Fibroblast of skin of back (primary cell): ENCODE measurements at regions not wholly inside any gene's neighbourhood (a gene's known extent, or its start where the extent isn't known, plus 50 kb on each side); places are given as distances from the start of the nearest gene placed in this dataset.

ENCODE experiments used
- DNase-seq: peaks from one replicate; pipeline ENCODE4 v3.0.0-alpha.2; 2013

DNA sequence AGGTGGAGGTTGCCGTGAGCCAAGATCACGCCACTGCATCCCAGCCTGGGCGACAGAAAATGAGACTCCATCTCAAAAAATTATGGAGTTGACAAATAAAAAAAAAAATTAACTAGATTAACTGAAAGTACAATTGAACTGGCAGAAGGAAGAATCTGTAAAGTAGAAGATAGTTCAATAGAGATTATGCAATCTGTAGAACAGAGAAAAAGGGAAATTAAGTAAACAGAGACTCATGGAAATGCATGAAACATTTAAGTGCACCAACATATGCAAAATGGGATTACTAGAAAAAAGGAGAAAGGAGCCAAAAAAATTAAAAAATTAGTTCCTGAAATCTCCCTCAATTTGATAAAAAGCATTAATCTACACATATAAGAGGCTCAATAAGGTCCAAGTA is 188.8 kb upstream of the KHDRBS2 start:
- DNase-seq, result no peak

GRCh38 chr6:62466607-62467006 is 180.6 kb upstream of the KHDRBS2 start:
- no peak for DNase-seq

DNA sequence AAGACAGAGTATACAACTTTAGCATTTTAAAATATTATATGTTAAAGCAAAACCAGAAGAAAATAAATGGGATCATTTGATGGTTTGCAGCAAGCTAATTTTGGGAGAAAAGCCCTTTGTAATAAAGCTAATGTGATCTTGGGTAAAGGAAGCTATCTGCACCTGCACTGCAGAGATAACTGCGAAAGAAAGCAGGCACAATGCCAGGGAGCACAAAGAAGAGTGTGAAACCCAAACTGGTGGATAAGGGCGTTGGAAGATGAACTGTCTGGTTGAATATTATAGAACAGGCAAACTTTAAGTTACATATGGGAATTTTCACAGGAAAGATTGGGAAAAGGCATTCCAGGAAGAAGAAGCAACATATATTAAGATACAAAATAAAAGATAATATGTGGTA is 179.2 kb upstream of the KHDRBS2 start:
- DNase-seq, result no peak

- no peak for DNase-seq
Measured at GRCh38 chr6:62452586-62452985, 166.6 kb upstream of the KHDRBS2 start.

DNA sequence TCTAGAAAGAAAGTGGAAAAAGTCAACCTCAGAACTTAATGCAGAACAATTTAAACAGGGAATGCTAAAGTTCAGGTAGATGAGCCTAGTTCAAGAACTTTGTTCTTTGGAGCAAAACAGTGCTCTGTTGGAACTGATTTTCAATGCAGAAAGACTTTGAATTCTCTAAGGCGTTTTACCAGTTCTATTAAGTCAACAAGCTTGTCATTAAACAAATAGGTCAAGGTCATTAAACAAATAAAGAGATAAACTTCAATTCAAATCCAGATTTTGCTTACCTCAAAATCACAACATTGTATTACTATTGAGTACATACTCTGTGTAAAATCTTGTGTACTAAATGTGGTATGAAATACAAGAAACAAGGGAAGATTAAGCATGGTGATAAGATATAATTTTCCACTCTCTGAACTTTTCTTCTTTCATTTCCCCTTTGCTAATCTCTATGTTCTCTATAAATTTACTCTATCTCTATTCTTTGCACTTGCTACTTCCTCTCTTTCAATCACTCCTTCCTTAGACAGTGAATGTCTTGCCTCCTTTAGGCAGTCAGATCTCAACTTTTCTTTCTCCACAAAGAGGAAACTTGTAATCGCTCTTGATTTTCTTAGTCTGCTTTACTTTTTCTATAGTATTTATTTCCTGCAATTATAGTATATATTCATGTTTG is 160.8 kb upstream of the KHDRBS2 start:
- no peak for DNase-seq

DNA sequence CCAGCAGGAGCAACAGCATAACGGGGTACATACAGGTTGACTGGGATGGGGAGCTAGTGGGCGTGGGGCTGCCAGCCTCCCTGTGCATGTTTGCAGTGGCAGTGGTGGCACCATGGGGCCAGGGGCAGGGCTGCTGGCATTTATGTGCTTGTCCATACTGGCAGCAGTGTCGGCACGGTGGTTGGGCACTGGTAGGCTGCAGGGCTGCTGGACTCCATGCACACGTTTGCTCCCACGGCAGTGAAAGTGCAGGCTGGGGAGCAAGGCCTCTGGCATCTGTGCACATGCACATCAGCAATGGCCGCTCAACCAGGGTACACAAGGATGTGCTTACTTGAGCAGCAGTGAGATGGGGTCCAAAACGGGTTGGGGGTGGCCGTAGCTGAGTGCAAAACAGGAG is 159.5 kb upstream of the KHDRBS2 start:
- DNase-seq, result no peak

DNA sequence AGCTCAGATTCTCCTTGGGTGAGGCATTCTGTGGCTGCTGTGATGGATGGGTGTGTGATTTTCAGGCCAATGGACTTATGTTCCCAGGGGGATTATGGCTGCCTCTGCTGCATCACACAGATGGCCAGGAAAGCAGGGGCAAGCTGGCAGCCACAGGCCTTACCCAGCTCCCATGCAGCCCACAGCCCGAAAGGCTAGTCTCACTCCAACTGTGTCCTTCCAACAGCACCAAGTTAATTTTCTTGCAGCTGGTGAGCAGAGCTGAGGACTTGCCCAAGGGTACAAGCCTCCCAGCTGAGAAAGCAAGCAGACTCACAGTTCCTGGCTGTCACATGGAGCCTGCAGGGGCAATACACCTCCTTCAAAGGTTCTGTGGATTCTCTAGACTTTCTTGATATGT is 155.2 kb upstream of the KHDRBS2 start:
- DNase-seq, result no peak

- no peak for DNase-seq
Measured at GRCh38 chr6:62429781-62430180, 143.8 kb upstream of the KHDRBS2 start.

- DNase-seq, result no peak
Measured at GRCh38 chr6:62400521-62401259, 114.7 kb upstream of the KHDRBS2 start.

DNA sequence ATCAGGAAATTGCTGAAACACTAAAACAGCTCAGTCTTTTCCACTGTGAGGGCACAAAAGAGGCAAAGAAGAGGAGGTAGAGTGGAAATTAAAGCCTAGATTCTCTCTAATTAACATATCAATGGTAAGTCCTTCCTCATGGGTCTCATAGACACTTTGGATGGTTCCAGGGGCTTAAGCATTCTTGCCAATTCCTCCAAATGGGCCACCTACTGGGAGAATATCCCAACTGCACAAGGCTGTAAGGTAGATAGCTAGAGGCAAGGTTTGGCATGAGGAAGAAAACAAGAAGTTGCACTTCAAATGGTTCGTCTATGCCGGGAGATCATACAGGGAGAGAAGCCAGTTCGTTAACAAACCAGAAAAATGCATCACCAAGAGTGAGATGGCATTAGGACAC is 107.6 kb upstream of the KHDRBS2 start:
- DNase-seq, result no peak

DNA sequence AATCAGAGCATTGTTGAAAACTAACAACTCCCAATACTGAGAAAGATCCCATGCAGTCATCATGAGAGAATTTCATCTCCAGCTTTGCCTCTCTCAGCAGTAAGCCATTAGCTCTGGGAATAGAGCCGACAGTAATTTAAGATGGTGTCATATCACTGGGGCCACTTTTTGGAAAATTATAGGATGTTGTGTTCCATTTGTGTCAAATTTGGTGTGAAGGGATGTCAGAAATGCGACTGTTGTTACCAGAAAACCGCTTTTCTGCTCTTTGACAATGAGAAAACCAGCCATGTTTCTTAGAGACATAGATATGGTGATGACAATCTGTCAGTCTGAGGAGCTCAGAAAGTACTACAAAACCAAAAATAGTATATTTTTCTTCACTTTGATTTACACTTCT is 106.3 kb upstream of the KHDRBS2 start:
- no peak for DNase-seq

DNA sequence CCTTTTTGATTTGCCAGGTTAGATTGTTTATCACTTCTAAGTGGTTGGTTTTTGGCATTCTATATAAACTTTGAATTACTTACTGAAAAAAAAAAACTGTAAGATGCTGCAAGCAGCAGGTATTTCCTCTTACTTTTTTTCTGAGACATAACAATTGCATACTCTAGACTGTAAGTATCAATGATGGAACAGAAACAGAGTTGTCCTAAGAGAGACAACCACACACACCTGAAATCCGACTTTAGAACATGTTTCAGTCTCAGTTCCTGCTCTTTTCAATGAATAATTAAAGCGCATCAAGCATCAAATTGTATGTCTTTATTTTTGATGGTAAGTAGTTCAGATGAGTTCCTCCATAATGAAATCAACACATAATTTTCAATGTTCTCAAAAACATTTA is 105.3 kb upstream of the KHDRBS2 start:
- DNase-seq, result no peak

DNA sequence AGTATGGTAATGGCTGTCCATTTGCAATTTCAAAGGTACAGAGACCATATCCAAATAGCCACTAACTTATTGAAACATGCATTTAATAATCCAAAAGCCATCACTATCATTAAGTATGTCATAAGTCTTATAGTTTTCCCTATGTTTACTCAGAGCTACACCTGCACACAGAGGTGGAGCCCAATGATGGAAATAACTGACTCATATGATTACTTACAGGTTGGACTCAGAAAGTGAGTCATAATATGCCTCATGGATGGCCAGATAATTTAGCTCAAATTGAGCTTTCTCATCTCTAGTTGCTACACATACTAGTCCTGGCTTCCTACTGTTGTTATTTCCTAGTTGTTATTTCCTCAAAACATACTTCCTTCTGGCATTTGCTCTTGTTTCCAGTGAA is 104.4 kb upstream of the KHDRBS2 start:
- DNase-seq, result no peak

- DNase-seq, result no peak
Measured at GRCh38 chr6:62371453-62372210, 85.6 kb upstream of the KHDRBS2 start.

- no peak for DNase-seq
Measured at GRCh38 chr6:62367601-62368000, 81.6 kb upstream of the KHDRBS2 start.

- DNase-seq, result no peak
Measured at GRCh38 chr6:62362097-62362496, 76.1 kb upstream of the KHDRBS2 start.

GRCh38 chr6:62357835-62358234 is 71.8 kb upstream of the KHDRBS2 start:
- DNase-seq, result no peak

GRCh38 chr6:62354261-62354660 is 68.2 kb upstream of the KHDRBS2 start:
- DNase-seq, result no peak

DNA sequence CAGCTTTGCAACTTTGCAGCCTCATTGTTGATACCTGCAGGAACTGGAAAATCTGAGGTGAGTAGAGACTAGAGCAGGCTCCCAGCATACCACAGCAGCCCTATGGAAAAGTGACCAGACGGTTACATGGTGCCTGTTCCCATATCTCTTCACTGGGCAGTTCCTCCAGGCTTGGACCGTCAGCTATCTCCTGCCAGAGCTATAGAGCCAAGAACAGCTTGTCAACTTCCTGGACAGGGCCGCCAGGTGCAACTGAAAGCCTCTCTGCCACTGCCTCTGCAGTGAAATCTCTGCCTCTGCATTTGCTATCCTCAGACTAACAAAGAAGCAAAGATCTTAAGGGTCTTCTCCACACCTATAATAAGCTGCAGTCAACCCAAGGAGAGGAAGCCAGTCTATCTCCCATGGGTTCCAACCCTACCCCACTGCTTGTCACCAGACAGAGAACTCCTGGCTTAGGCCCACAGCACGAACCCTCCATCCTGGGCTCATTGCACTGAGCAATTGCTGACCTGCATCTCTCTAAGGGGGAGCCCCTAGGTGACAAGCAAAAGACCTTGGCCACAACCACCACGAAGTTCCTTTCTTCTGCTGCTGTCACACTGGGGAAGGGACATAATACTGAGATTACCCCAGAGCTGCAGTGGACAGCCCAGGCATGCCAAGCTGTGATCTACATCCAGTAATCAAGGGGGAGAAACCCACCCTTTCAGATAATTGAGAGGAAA is 60.1 kb upstream of the KHDRBS2 start:
- no peak for DNase-seq

- DNase-seq, result no peak
Measured at GRCh38 chr6:62345446-62345845, 59.4 kb upstream of the KHDRBS2 start.

- DNase-seq, result no peak
Measured at GRCh38 chr6:62344850-62345249, 58.8 kb upstream of the KHDRBS2 start.

DNA sequence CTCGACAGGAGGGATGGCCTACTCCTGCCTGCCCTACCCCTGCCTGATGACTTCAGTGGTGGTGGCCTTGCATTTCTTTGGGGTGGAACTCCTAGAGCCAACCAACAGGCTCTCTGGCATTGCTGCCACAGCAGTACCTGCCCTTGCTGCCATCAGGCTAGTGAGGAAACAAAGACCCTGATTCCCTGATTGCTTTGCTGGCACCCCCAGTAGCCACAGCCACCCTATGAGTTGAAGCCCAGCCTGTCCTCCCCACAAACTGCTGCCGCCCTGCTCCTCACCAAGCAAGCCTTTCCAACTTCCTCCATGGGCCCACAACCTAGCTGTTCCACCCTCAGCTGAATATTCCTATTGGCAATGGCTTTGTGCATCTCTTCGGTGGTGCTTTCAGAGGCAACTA is 52.5 kb upstream of the KHDRBS2 start:
- no peak for DNase-seq
